Uterus (tissue), 2 donors: ENCODE measurements at regions not wholly inside any gene's neighbourhood (a gene's known extent, or its start where the extent isn't known, plus 50 kb on each side); places are given as distances from the start of the nearest gene placed in this dataset.

Source experiments
- CTCF ChIP-seq, 4 experiments: fragments of 200-600 bp in 2 of 4; fragments of 450-650 bp in 2 of 4; sonication (generic) in 2 of 4; IDR thresholded peaks; one replicate each; pipeline ENCODE4 v1.5.1; 2016 to 2019; ENCODE audit warnings: antibody characterized with exemption in 4 of 4, mild to moderate bottlenecking in 2 of 4, moderate library complexity in 1 of 4
- POLR2A ChIP-seq, 2 donors: fragments of 450-650 bp; IDR thresholded peaks; one replicate each; pipeline ENCODE4 v1.6.1; 2016; ENCODE audit warnings: antibody characterized with exemption in 2 of 2, mild to moderate bottlenecking in 1 of 2, moderate library complexity in 1 of 2

DNA sequence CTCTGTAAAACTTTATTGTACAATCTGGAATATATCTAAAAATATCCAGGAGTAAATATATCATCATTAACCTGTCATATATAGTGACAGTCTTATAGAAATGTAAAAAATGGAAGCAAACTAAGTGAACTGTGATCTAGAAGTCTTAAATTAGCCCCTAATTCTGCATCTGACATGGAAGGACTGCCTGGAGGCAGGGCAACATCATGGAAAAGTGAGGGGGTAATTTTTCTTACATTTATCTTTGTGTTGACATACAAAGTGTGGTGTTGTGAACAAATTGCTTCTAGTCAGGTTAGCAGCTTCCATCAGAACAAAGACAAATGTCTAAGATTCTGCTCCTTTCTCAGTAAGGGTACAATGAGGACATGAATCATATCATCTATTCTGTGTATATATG lies 186.3 kb downstream of the C4orf33 start:
- TF ChIP-seq CTCF (IDR thresholded peaks at IDR 0.05) (no peak), POLR2A (IDR thresholded peaks at IDR 0.05) (no peak)
